NOMO-1 treated with DMSO at 0.1 percent for 48 hours (cell line): ENCODE measurements at regions not wholly inside any gene's neighbourhood (a gene's known extent, or its start where the extent isn't known, plus 50 kb on each side); places are given as distances from the start of the nearest gene placed in this dataset.

Source experiments
- DNase-seq: peaks from one replicate; lab custom pipeline; 2025; ENCODE audit not compliant: unreplicated experiment; lab: John Stamatoyannopoulos, UW

DNA sequence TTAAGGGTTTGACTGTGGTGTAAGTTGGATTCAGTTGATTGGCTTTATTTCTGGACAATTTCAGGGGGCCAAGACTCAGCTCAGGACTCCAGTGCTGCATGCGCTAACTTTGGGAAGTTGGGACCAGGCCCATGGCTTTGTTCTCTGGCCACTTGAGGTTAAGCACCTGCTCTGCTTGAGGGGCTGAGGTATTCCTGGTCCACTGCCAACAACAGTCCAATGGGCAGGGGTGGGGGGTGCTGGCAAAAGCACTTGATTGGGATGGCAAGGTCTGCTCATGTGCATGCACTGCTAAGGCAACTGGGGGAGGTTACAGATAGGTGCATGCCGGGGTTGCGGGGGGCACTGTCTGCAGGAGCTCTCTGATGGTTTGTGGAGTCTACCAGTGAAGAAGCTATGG is 52.6 kb upstream of the ASB17 start:
- DNase-seq = no peak

DNA sequence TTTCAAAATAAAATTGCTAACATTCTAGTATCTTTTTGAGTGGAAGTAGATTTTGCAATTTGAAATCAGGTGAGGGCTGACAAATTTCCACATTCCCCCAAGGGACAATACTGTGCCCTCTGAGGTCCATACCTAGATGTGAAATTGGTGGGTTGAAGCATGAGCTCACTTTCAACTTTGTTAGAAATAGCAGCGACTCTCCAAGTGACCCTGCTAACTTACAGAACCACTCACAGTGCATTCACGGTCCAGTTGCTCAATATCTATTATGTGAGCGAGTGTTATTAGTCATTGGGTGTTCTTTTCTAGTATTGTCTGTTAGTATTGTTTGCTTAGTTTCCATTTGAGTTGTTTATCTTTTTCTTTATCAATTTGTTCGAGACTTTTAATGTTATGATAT is 53.6 kb upstream of the ASB17 start:
- DNase-seq = no peak

DNA sequence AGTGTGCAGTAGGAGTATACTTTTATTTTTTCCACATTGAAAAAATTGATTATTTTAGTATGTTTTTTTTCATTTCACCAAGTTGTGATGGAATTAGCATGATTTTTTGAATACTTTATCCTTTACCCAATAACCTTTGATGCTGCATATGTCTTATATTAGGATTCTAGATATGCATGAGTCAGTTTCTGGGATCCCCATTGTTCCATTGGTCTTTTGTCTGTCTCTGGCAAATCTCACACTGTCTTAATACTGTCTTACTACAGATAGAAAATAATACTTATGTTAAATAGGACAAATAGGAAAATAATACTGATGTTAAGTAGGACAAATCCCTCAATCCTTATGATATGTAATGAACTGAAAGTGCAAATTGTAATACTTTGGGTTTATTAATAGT is 54.3 kb upstream of the ASB17 start:
- no peak for DNase-seq

DNA sequence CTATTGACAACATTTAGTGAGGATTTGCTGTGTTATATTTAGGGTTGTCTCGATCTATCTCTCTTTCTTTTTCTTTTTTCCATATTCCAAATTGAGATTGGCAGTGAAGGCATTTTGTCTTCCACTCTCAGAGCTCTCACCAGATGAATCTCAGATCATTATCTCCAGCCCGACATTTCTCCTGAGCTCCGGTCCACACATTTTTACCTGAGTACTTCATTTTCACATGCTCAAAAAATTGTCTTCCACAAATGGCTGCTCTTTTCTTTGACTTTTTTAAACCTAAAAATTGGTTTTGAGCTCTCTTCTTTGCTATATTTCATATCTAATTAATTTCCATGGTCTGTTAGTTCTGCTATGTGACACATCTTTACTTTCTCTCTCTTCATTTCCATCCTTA is 56.9 kb upstream of the ASB17 start:
- no peak for DNase-seq

DNA sequence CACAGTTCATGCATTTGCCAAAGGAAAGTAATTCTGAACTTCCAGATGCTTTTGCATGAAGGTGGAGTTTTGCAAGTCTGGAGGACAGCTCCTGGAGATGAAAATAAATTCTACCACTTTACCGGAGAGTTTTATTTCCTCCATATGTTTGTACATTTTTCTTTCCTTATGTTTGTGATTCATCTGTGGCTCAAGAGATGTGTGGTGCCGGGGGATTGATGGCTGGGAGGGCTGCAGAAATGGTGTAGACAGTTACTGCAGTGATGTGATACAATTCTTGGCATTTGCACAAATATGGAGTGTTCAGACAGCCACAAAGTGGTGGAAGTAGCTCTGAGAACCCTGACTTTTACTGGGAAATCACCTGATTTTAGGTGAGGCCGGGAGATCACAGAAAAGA is 58.5 kb upstream of the ASB17 start:
- no peak for DNase-seq

DNA sequence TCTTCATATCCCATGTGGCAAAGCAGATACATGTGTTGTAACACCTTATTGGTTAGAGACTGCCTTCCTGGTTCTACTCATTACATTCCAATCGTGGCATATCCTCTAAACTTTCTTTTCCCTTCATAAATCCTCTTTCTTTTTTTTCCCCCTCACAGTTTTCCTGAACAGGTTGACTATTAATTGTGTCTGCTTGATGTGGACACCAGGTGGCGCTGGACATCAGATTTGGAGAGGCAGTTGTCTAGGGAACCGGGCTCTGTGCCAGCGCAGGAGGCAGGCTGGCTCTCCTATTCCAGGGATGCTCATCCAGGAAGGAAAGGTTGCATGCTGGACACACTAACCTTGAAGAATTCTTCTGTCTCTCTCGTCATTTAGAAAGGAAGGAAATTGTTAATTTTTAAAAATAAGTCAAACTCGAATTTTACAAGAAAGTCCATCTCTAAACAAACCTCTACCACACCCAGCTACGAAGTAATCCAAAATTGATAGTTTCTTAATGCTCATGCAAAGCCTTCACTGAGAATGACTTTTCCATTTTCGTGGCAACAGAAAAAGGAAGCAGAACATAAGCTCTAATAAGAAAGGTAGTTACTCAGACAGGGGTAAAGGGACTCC is 59.4 kb upstream of the ASB17 start:
- peak; percentile 43 for DNase-seq

DNA sequence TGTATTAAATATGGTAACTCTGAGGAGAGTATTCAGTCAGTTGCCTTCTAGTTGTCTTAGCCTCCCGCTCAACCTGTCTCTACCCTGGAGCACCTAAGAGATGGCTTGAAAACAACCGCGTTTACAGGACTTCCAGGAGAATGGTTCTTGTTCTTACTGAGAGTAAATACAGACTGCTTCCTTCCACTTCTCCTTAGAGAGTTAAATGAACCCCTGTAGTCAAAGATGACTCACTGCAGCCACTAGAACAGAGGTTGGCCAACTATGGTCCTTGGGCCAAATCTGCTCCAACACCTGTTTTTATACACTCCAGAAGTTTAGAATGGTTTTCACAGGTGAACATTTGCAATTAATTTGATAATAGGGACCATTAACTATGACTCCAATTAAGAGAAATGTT is 60.1 kb upstream of the ASB17 start:
- peak; percentile 21 for DNase-seq

DNA sequence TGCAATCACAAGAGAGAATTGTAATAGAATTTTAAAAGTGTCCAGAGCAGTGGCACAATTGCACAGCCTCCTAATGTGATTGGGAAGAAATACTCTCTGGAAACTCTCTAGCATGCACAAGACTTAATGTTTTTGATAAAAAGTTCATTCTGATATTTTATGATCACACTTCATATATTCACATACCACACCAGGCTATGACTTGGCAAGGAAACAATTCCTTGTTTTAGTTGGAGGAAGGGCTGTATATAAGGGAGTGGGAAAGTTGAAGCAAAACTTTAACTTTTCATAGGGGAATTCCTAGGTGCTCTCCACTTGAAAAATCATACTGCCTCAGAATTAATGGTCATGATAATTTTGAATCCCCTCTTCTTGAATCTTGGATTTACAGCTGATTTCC is 61.5 kb upstream of the ASB17 start:
- no peak for DNase-seq

DNA sequence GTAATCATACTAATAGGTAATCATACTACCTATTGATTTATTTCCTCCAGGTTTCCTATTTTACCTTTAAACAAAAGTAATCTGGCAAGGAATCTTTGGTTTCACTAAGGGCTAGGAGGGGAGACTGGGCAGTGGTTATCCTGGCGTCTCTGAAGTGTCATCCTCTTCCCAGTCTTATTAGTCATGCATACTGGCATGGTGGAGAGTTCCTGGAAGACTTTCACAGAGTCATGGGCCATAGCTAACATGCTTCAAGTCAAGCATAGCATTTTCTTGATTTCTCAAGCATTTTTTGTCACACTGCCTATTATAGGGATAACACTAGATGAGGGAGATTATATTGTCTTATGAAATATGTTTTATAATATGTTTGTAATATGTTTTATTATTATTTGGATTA is 64.0 kb upstream of the ASB17 start:
- DNase-seq = no peak

DNA sequence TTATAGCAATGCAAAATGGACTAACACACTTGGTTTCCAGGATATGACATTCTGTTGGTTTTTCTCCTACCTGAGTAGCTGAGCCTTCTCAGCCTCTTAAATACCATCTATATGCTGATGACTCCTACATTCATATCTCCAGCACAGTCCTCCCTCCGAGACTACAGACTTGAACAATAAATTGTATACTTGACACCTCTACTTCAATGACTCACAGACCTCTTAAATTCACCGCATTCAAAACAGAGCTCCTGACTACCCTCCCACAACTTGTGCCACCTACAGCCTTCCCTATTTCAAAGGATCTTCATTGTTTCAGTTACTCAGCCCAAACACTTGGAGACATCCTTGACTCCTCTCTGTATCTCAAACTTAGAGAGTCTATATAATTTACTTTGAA is 66.8 kb upstream of the ASB17 start:
- DNase-seq = no peak

DNA sequence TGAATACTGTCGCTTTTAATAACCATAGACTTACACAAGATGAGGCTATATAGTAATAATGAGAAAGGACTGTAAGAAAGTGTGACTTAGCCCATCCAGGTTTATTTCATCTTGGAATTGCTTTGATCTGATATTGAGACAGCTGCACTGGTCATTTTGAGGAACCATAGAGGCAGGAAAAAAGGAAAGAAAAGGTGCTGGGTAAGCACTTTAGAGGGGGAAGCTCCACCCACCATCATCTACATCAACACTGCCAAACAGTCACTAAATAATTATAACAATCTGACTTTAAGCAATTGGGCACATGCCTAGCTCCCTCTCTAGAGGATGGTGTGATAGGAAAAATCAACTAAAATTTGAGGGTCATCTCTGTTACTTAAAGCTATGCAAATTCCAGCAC is 70.6 kb upstream of the ST6GALNAC3 start:
- DNase-seq = no peak

DNA sequence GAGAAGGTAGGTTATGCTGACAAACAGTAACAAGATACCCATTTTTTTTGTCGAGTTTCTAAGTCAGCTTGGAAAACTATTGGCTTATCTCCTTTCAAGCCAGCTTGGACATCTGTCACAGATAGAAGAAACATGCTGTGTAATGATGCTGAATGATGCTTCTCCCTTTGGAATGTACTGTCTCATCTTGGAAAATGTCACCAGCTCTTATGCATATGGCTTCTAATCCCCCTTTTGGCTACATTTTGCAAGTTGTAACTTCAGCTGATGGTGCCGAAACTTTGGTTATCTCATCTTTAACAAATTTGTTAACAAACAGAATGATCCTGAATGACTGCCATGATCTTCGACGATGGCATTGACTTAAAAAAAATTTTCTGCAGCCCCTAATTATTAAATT is 68.8 kb upstream of the ST6GALNAC3 start:
- no peak for DNase-seq

DNA sequence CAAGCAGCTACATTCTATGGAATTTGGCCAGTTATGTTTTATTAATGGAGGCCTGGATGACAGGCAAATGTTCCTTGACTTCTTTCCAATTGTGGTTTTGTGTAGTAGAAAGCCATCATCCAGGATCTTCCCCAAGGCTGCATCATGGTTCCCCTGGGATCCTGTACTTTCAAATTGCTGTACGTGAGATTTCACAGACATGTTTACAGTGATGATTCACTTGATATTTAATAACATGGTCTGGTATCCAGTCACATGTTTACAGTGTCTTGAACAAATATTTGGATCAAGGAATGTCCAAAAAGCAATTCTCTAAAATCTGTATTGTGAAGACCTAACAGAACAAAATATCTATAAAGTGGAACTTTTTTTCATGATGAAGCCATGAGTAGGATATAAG is 68.3 kb upstream of the ST6GALNAC3 start:
- no peak for DNase-seq

DNA sequence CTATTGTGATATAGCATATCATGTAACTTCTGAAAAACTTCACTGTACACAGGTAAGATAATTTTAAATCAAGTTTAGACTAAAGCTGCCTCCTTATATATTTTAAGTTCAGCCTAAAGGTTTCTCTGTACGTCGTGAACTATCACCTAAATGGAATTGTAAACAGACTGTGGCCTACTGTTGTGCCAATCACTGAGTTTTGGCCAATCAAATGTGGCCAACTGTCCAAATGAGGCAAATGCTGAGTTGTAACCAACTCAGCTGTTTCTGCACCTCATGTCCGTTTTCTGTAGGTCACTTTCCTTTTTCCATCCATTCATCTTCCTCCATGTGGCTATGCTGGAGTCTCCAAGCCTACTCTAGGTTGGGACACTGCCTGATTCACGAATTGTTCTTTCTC is 63.7 kb upstream of the ST6GALNAC3 start:
- DNase-seq = no peak

DNA sequence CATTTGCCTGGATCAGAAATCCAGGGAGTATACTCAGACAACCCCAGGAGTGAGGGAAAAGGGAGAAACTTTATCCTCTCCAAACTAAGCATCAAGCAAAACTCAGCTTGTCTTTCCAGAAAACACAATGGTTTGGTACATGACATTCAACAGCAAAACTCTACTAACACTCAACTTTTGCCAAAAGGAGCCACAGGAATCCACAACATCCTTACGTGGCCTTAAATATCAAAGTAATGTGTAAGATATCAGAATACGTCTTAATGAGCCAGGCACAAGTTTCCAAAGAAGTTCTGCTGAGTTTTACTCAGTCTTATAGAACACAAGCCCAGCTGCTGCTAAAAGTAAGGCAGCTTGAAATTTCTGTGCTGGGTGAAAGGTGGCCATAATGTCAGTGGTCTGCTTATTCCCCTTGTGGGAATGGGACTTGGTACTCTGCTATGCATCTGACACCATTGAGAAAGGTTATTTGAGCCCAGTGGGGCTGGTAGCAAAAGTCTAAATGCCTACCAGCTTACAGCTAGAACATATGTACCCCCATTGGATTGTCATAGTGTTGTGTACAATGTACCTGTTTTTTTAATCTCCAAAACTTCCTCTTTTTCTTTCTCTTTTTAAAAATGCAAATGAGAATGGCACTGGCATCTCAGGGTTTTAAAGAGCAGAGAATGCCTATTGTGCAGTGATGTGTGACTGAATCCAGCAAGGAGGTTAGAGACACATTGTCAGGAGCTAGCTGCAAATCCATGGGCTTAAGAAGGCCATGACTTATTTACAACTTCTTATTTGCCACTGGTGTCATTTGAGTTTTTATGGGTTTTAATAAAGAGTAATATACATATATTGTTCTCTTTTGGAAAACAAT is 62.0 kb upstream of the ST6GALNAC3 start:
- no peak for DNase-seq

DNA sequence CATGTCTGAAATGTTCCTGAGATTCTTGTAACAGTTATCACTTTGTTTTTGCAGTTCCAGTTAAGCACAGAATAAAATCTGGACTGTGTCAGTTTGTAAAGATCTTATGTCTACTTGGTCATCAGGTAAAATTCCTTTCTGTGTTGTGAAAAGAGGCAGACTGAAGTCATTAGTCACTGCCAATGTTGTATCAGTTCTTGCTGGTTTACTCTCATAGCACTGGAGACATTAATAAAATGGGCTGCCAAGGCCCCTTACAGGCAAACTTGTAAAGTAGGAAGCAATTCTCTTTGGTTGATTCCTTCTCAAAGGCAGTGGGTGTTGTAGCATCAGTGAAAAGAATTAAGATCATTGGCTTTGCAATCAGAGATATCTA is 61.4 kb upstream of the ST6GALNAC3 start:
- DNase-seq = no peak

DNA sequence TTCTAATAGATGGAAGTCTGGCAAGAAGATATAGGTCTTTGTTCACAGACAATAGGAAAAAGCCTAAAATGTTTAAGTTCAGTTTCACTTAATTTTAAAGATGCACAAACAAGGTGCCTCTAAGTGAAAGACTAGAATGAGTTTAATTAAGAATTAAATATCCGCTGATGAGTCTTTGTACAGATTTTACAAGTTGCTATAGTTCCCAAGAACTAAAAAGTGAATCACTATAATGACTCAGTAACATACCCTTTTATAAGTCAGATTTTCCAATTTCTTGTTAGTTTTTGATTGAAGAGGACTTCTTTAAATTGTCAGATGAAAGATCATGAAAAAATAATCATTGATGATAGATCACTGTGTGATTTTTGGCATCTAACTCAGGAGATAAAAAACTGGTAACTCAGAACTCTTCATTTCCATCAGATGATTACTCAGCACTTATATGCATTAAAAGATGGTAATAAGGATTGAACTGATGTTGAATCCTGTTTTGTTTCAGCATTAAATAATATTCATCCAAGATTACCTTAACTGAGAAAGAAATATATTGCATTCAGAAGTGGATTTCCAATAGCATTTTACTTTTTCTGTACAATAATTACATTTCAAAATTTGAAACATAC is 59.0 kb upstream of the ST6GALNAC3 start:
- DNase-seq = no peak

DNA sequence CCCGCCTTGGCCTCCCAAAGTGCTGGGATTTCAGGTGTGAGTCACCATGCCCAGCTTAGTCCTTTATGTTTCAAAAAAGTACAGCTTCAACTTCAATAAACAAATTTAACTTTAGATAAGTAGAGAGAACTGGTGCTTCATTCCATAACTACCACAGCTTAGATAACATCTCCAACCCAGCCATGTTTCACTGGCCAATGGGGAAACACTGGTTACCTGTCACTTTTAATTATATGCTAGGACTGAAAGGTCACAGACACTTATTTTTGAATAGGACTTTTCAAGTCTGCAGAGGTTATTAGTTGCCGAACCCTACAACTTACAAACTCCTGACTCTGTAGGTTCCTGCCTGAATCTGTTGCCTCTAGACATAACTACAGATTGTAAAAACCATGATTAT is 56.5 kb upstream of the ST6GALNAC3 start:
- DNase-seq = no peak

DNA sequence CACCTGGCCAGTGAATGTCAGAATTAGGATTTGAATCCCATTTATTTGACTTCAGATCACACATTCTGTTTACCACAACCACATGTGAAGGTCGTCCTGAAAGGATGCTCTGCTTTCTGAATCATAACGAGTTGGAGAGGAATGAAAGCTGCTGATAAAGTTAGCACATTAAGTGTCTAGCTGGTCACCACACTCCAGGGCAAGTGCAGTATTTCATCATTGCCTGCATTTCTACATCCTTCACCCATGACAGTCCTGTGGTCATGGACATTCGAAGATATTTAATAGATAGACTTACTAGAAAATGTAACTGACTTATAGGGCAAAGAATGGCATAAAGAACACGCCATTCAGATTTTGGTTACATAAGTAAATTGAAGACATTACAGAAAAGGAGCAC is 52.7 kb upstream of the ST6GALNAC3 start:
- DNase-seq = no peak

DNA sequence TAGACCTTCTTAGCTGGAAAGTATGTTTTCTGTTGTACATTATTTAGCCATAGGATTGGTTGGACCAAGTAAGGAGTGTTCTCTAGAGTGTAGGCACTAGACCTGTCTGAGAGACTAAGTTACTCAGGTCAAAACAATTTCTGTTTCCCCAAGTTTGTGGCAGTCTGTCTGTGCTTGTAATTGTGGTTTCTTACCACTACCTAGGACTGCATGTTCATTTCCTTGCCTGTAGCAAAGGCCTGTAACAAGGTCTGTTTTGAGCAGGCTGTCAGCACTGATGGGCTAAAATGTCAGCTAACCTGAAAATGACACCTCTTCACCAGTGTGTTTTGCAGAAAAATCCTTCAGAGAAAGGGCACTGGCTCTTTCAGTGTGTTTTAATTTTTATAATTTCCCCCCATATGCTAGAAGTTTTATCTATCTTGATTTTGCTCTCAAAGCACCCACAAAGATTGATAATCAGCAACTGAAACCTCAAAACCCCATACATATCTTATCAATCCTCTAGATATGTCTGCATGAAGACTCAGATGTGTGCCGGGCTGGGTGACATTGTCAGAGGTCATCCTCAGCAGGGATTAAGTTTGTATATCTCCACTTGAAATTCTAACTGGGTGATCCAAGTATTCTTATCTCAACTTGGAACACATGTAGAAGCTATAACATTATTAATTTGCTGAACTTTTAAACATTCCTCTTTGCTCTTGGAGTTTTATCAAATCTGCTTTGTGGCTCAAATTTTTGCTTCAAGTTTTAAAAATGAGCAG is 50.7 kb upstream of the ST6GALNAC3 start:
- no peak for DNase-seq
